Mammary epithelial cell (primary cell): ENCODE measurements at regions not wholly inside any gene's neighbourhood (a gene's known extent, or its start where the extent isn't known, plus 50 kb on each side); places are given as distances from the start of the nearest gene placed in this dataset.

ENCODE experiments used
- CTCF ChIP-seq, 2 donors: IDR thresholded peaks in 1 of 2; conservative IDR thresholded peaks in 1 of 2; 2 replicates each; pipeline ENCODE4 v1.5.1; 2011 to 2012; ENCODE audit warnings: inconsistent platforms in 2 of 2, low read length in 2 of 2, mild to moderate bottlenecking in 2 of 2, control low read depth in 1 of 2, low read depth in 1 of 2; ENCODE audit not compliant: insufficient read depth in 1 of 2; ENCODE audit errors: extremely low read depth in 1 of 2
- EZH2 ChIP-seq: IDR thresholded peaks from 2 replicates; pipeline ENCODE4 v1.6.1; 2012; ENCODE audit warnings: low read length, inconsistent platforms, borderline replicate concordance

GRCh38 chr3:4038351-4038750 lies 239.1 kb downstream of the LRRN1 start:
- TF ChIP-seq CTCF (conservative IDR thresholded peaks at IDR 0.05 in 1 of 2, IDR thresholded peaks at IDR 0.05 in 1 of 2; ENCODE audit: extremely low read depth in 1 of 2, insufficient read depth in 1 of 2, low read depth in 1 of 2, low read length in 2 of 2) (no peak), EZH2 (no peak)
